MM.1S (cell line): ENCODE measurements at regions not wholly inside any gene's neighbourhood (a gene's known extent, or its start where the extent isn't known, plus 50 kb on each side); places are given as distances from the start of the nearest gene placed in this dataset.

ENCODE experiments used
- EZH2 ChIP-seq: fragments of 300-600 bp; sonication (generic); optimal IDR thresholded peaks from 2 replicates; pipeline ENCODE3; 2017; ENCODE audit warnings: low read depth, mild to moderate bottlenecking, antibody characterized with exemption, low read length, mixed read lengths
- EZH2phosphoT487 ChIP-seq: fragments of 300-600 bp; sonication (generic); IDR thresholded peaks from 2 replicates; pipeline ENCODE4 v1.6.1; 2018; ENCODE audit warnings: antibody characterized with exemption, low read length
- TF ChIP-seq, protein P1 (sequence below): fragments of 300-600 bp; sonication (generic); IDR thresholded peaks from 2 replicates; pipeline ENCODE4 v1.5.1; 2016; ENCODE audit warnings: antibody characterized with exemption, low read length, mixed read lengths

DNA sequence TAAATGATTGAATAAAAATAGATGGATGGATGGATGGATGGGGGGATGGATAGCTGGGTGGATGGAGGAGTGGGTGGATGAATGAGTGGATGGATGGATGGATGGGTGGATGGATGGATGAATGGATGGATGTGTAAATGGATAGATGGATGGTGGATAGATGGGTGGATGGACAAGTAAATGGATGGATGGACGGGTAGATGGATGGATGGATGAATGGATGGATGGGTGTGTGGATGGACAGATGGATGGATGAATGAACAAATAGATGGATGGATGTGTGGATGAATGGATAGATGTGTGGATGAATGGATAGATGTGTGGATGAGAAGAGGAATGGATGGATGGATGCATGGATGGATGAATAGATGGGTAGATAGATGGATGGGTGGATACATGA is 490.8 kb downstream of the VRK1 start:
- TF ChIP-seq, protein P1, sequence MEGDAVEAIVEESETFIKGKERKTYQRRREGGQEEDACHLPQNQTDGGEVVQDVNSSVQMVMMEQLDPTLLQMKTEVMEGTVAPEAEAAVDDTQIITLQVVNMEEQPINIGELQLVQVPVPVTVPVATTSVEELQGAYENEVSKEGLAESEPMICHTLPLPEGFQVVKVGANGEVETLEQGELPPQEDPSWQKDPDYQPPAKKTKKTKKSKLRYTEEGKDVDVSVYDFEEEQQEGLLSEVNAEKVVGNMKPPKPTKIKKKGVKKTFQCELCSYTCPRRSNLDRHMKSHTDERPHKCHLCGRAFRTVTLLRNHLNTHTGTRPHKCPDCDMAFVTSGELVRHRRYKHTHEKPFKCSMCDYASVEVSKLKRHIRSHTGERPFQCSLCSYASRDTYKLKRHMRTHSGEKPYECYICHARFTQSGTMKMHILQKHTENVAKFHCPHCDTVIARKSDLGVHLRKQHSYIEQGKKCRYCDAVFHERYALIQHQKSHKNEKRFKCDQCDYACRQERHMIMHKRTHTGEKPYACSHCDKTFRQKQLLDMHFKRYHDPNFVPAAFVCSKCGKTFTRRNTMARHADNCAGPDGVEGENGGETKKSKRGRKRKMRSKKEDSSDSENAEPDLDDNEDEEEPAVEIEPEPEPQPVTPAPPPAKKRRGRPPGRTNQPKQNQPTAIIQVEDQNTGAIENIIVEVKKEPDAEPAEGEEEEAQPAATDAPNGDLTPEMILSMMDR, result no peak
- TF ChIP-seq EZH2phosphoT487, result no peak
- TF ChIP-seq EZH2, result no peak
